H9 (cell line): ENCODE measurements at regions not wholly inside any gene's neighbourhood (a gene's known extent, or its start where the extent isn't known, plus 50 kb on each side); places are given as distances from the start of the nearest gene placed in this dataset.
"Not testable (repeated sequence)": the region's sequence is repeated elsewhere in the genome, so short reads cannot be mapped to it uniquely, and the experiment has no call there.

Experiments
- DNase-seq: peaks from one replicate; pipeline ENCODE4 v3.0.0-alpha.2; 2017
- H2AFZ ChIP-seq: one replicate; pipeline ENCODE4 v1.6.1; 2013; ENCODE audit warnings: mild to moderate bottlenecking, low read length, control low read depth, moderate library complexity
- H2AK5ac ChIP-seq: 2 replicates; pipeline ENCODE4 v1.6.1; 2013; ENCODE audit warnings: low read length, control low read depth, mixed read lengths; ENCODE audit not compliant: insufficient read length
- H2BK120ac ChIP-seq: one replicate; pipeline ENCODE4 v1.6.1; 2013; ENCODE audit warnings: low read depth, mild to moderate bottlenecking, low read length, control low read depth, inconsistent platforms; ENCODE audit not compliant: poor library complexity, severe bottlenecking
- H2BK12ac ChIP-seq: 2 replicates; pipeline ENCODE4 v1.6.1; 2013; ENCODE audit warnings: low read length, control low read depth, mixed read lengths, low read depth; ENCODE audit not compliant: insufficient read length
- H2BK15ac ChIP-seq: 2 replicates; pipeline ENCODE4 v1.6.1; 2013; ENCODE audit warnings: low read depth, low read length, control low read depth
- H2BK20ac ChIP-seq: one replicate; pipeline ENCODE4 v1.6.1; 2013; ENCODE audit warnings: low read depth, mild to moderate bottlenecking, low read length, control low read depth, inconsistent platforms; ENCODE audit not compliant: poor library complexity, severe bottlenecking
- H2BK5ac ChIP-seq: 2 replicates; pipeline ENCODE4 v1.6.1; 2013; ENCODE audit warnings: low read length, control low read depth, mixed read lengths; ENCODE audit not compliant: insufficient read length
- H3K14ac ChIP-seq: 2 replicates; pipeline ENCODE4 v1.6.1; 2013; ENCODE audit warnings: low read length, control low read depth; ENCODE audit not compliant: insufficient read depth
- H3K18ac ChIP-seq: 2 replicates; pipeline ENCODE4 v1.6.1; 2013; ENCODE audit warnings: low read depth, mild to moderate bottlenecking, mixed read lengths, low read length, control low read depth; ENCODE audit not compliant: insufficient read length
- H3K23ac ChIP-seq: 2 replicates; pipeline ENCODE4 v1.6.1; 2013; ENCODE audit warnings: low read length, control low read depth, mixed read lengths, low read depth; ENCODE audit not compliant: insufficient read length
- H3K23me2 ChIP-seq: 2 replicates; pipeline ENCODE4 v1.6.1; 2013; ENCODE audit warnings: low read depth, mild to moderate bottlenecking, mixed read lengths, low read length, control low read depth; ENCODE audit not compliant: insufficient read length, poor library complexity, severe bottlenecking
- H3K27ac ChIP-seq: 2 replicates; pipeline ENCODE4 v1.5.1; 2013; ENCODE audit warnings: low read length, control low read depth, mixed read lengths, low read depth; ENCODE audit not compliant: insufficient read length
- H3K27me3 ChIP-seq: 2 replicates; pipeline ENCODE4 v1.6.1; 2013; ENCODE audit warnings: low read length, control low read depth, inconsistent platforms; ENCODE audit not compliant: insufficient read depth
- H3K4ac ChIP-seq: 2 replicates; pipeline ENCODE4 v1.6.1; 2013; ENCODE audit warnings: low read depth, mild to moderate bottlenecking, control low read depth, inconsistent platforms, low read length, moderate library complexity
- H3K4me1 ChIP-seq: 2 replicates; pipeline ENCODE4 v1.6.1; 2013; ENCODE audit warnings: low read length, control low read depth, inconsistent platforms; ENCODE audit not compliant: insufficient read depth
- H3K4me2 ChIP-seq: 2 replicates; pipeline ENCODE4 v1.6.1; 2013; ENCODE audit warnings: low read length, control low read depth, mixed read lengths; ENCODE audit not compliant: insufficient read length, insufficient read depth
- H3K56ac ChIP-seq: 2 replicates; pipeline ENCODE4 v1.6.1; 2013; ENCODE audit warnings: low read depth, mild to moderate bottlenecking, mixed read lengths, low read length, control low read depth; ENCODE audit not compliant: insufficient read length
- H3K79me1 ChIP-seq: 2 replicates; pipeline ENCODE4 v1.6.1; 2013; ENCODE audit warnings: low read depth, mild to moderate bottlenecking, moderate library complexity, low read length, control low read depth, inconsistent platforms; ENCODE audit not compliant: insufficient read depth, poor library complexity, severe bottlenecking
- H3K79me2 ChIP-seq: 2 replicates; pipeline ENCODE4 v1.6.1; 2013; ENCODE audit warnings: low read length, control low read depth, inconsistent platforms; ENCODE audit not compliant: insufficient read depth
- H3K9ac ChIP-seq: 2 replicates; pipeline ENCODE4 v1.6.1; 2013; ENCODE audit warnings: low read length, control low read depth, mixed read lengths; ENCODE audit not compliant: insufficient read length; ENCODE audit errors: extremely low read depth
- H3K9me3 ChIP-seq: one replicate; pipeline ENCODE4 v1.6.1; 2013; ENCODE audit warnings: low read depth, low read length, inconsistent platforms; ENCODE audit not compliant: control insufficient read depth
- H3T11ph ChIP-seq: one replicate; pipeline ENCODE4 v1.6.1; 2013; ENCODE audit warnings: mild to moderate bottlenecking, low read length, control low read depth, inconsistent platforms
- H4K20me1 ChIP-seq: one replicate; pipeline ENCODE4 v1.6.1; 2013; ENCODE audit not compliant: control insufficient read depth, insufficient read length, insufficient read depth
- H4K5ac ChIP-seq: 2 replicates; pipeline ENCODE4 v1.6.1; 2013; ENCODE audit warnings: low read depth, mild to moderate bottlenecking, mixed read lengths, low read length, control low read depth; ENCODE audit not compliant: insufficient read length
- H4K8ac ChIP-seq: replicated peaks from 2 replicates; pipeline ENCODE4 v1.6.1; 2013; ENCODE audit warnings: low read length, control low read depth, mixed read lengths, low read depth; ENCODE audit not compliant: insufficient read length
- H4K91ac ChIP-seq: 2 replicates; pipeline ENCODE4 v1.6.1; 2013; ENCODE audit warnings: low read depth, mild to moderate bottlenecking, moderate library complexity, mixed read lengths, low read length, control low read depth; ENCODE audit not compliant: insufficient read length
- H3K27ac Mint-ChIP-seq, 3 experiments: 2 replicates in 2 of 3; 3 replicates in 1 of 3; pipeline ENCODE4 v1.8.0; 2020 to 2021; ENCODE audit warnings: mixed read lengths in 3 of 3, mild to moderate bottlenecking in 1 of 3, moderate library complexity in 1 of 3
- H3K27me3 Mint-ChIP-seq: 2 replicates; pipeline ENCODE4 v1.8.0; 2021; ENCODE audit warnings: low read depth, mild to moderate bottlenecking, moderate library complexity, mixed read lengths
- H3K36me3 Mint-ChIP-seq, 3 experiments: 2 replicates in 2 of 3; 3 replicates in 1 of 3; pipeline ENCODE4 v1.8.0; 2020 to 2021; ENCODE audit warnings: low read depth in 3 of 3, mixed read lengths in 3 of 3; ENCODE audit not compliant: insufficient read depth in 1 of 3
- H3K4me1 Mint-ChIP-seq, 2 experiments: 2 replicates each; pipeline ENCODE4 v1.8.0; 2020; ENCODE audit warnings: mixed read lengths in 2 of 2
- H3K4me3 Mint-ChIP-seq, 2 experiments: 2 replicates in 1 of 2; 3 replicates in 1 of 2; pipeline ENCODE4 v1.8.0; 2020 to 2021; ENCODE audit warnings: mild to moderate bottlenecking in 2 of 2, mixed read lengths in 2 of 2, moderate library complexity in 1 of 2
- H3K9me3 Mint-ChIP-seq, 2 experiments: 2 replicates in 1 of 2; 3 replicates in 1 of 2; pipeline ENCODE4 v1.8.0; 2020; ENCODE audit warnings: mild to moderate bottlenecking in 2 of 2, mixed read lengths in 2 of 2, moderate library complexity in 1 of 2
- WGBS: extraction: QIAGEN DNeasy Blood & Tissue Kit; methylation state at CpG from one replicate; pipeline ENCODE4 v1.1.7; 2013; ENCODE audit warnings: missing lambda C conversion rate, low lambda C conversion rate, mixed read lengths; ENCODE audit not compliant: insufficient read length; ENCODE audit errors: extremely low coverage; 5-methylcytosine and 5-hydroxymethylcytosine counted together

- not testable (repeated sequence) for H3K36me3 Mint-ChIP-seq, H2BK5ac ChIP-seq, H2BK20ac ChIP-seq, H2BK12ac ChIP-seq, H3K79me1 ChIP-seq, H2AK5ac ChIP-seq, H3K27me3 ChIP-seq, H3K4ac ChIP-seq, H4K8ac ChIP-seq, H3K18ac ChIP-seq, DNase-seq, H3K9me3 Mint-ChIP-seq, H3K23ac ChIP-seq, H3K56ac ChIP-seq, H4K20me1 ChIP-seq, H3K4me2 ChIP-seq, H3K23me2 ChIP-seq, H3K79me2 ChIP-seq, H3K14ac ChIP-seq, H2AFZ ChIP-seq, H3T11ph ChIP-seq, H3K27me3 Mint-ChIP-seq, H2BK120ac ChIP-seq, H4K91ac ChIP-seq, H4K5ac ChIP-seq, H3K9ac ChIP-seq, H3K27ac ChIP-seq, H3K9me3 ChIP-seq, H3K4me1 ChIP-seq, H2BK15ac ChIP-seq, H3K4me3 Mint-ChIP-seq
- Mint-ChIP-seq H3K27ac (peak overlapping the region in 1 of 3 experiments; percentile 91; a peak in 2 of 7 replicates), H3K4me1 (peaks cover 21 to 26% of the 10 kb centered on the region in 2 experiments)
- no CpG with 5 or more reads among the region's 2 CpGs for WGBS
These were observed 326.6 kb upstream of the KCNMB2 start for GRCh38 chr3:178209618-178210017.

GRCh38 chr3:178211086-178211485 is 325.1 kb upstream of the KCNMB2 start:
- H3K27ac Mint-ChIP-seq = not testable (repeated sequence)

More at GRCh38 chr3:178211086-178211485, 325.1 kb upstream of the KCNMB2 start:
- H2BK120ac ChIP-seq, H3K79me2 ChIP-seq, H3K4ac ChIP-seq, H3K27me3 ChIP-seq, H2BK5ac ChIP-seq, H3K9me3 Mint-ChIP-seq, H3K18ac ChIP-seq, H3K36me3 Mint-ChIP-seq, H2AFZ ChIP-seq, H3K4me2 ChIP-seq, H2BK15ac ChIP-seq, H2BK20ac ChIP-seq, H3K27ac ChIP-seq, H3K9ac ChIP-seq, H3K9me3 ChIP-seq, H2BK12ac ChIP-seq, H3K23me2 ChIP-seq, H3K14ac ChIP-seq, H2AK5ac ChIP-seq, H3K4me1 ChIP-seq, H4K91ac ChIP-seq, H4K8ac ChIP-seq, H4K20me1 ChIP-seq, H3T11ph ChIP-seq, DNase-seq, H3K56ac ChIP-seq, H3K27me3 Mint-ChIP-seq, H4K5ac ChIP-seq, H3K4me3 Mint-ChIP-seq, H3K23ac ChIP-seq, H3K79me1 ChIP-seq: not testable (repeated sequence)
- no CpG with 5 or more reads among the region's 1 CpG for WGBS
- peaks cover 24 to 29% of the 10 kb centered on the region in 2 experiments for H3K4me1 Mint-ChIP-seq
